Upper lobe of right lung (tissue), 1 donor: ENCODE measurements at regions not wholly inside any gene's neighbourhood (a gene's known extent, or its start where the extent isn't known, plus 50 kb on each side); places are given as distances from the start of the nearest gene placed in this dataset.
A peak's percentile ranks its signal among the peaks of the same experiment; 100 is the strongest.

Source experiments
- ATAC-seq: fragments of 200-7000 bp; cut with Tn5 transposase; one replicate; pipeline ENCODE4 v1.9.1; 2020; ENCODE audit warnings: mild to moderate bottlenecking, moderate library complexity
- DNase-seq: peaks from one replicate; pipeline ENCODE4 v3.0.0-alpha.2; 2020
- H3K27ac ChIP-seq: fragments of 200-600 bp; one replicate; pipeline ENCODE4 v1.8.0; 2022
- H3K27me3 ChIP-seq: fragments of 200-600 bp; one replicate; pipeline ENCODE4 v1.8.0; 2022; ENCODE audit warnings: mild to moderate bottlenecking
- H3K36me3 ChIP-seq: fragments of 200-600 bp; one replicate; pipeline ENCODE4 v1.8.0; 2022
- H3K4me1 ChIP-seq: fragments of 200-600 bp; one replicate; pipeline ENCODE4 v1.8.0; 2022
- H3K4me3 ChIP-seq: fragments of 200-600 bp; one replicate; pipeline ENCODE4 v1.8.0; 2022; ENCODE audit warnings: mild to moderate bottlenecking
- H3K9me3 ChIP-seq: fragments of 200-600 bp; one replicate; pipeline ENCODE4 v1.8.0; 2022
- intact Hi-C: fragments of 100-400 bp; cut with DNase I; formaldehyde crosslinking; loops from one replicate; pipeline ENCODE4 v1.11.0; 2022
- TF ChIP-seq, protein P1 (sequence below): fragments of 200-600 bp; IDR thresholded peaks from one replicate; pipeline ENCODE4 v1.8.0; 2022; ENCODE audit warnings: antibody characterized with exemption
- donor health status: DM: no; HTN: yes; CAD: no; lungs with severe emphysema.

GRCh38 chr20:24840121-24840713 lies 108.9 kb upstream of the CST7 start:
- TF ChIP-seq, protein P1, sequence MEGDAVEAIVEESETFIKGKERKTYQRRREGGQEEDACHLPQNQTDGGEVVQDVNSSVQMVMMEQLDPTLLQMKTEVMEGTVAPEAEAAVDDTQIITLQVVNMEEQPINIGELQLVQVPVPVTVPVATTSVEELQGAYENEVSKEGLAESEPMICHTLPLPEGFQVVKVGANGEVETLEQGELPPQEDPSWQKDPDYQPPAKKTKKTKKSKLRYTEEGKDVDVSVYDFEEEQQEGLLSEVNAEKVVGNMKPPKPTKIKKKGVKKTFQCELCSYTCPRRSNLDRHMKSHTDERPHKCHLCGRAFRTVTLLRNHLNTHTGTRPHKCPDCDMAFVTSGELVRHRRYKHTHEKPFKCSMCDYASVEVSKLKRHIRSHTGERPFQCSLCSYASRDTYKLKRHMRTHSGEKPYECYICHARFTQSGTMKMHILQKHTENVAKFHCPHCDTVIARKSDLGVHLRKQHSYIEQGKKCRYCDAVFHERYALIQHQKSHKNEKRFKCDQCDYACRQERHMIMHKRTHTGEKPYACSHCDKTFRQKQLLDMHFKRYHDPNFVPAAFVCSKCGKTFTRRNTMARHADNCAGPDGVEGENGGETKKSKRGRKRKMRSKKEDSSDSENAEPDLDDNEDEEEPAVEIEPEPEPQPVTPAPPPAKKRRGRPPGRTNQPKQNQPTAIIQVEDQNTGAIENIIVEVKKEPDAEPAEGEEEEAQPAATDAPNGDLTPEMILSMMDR = no peak
- H3K4me3 ChIP-seq = no peak overlapping the region
- no peaks in the 10 kb centered on the region for H3K36me3 ChIP-seq
- H3K9me3 ChIP-seq = no peaks in the 10 kb centered on the region
- H3K27me3 ChIP-seq = no peaks in the 10 kb centered on the region
- DNase-seq (no peak), ATAC-seq (no peak)
- intact Hi-C loops = no loop called here
- peaks cover 4% of the 10 kb centered on the region for H3K4me1 ChIP-seq
- H3K27ac ChIP-seq = no peak overlapping the region

DNA sequence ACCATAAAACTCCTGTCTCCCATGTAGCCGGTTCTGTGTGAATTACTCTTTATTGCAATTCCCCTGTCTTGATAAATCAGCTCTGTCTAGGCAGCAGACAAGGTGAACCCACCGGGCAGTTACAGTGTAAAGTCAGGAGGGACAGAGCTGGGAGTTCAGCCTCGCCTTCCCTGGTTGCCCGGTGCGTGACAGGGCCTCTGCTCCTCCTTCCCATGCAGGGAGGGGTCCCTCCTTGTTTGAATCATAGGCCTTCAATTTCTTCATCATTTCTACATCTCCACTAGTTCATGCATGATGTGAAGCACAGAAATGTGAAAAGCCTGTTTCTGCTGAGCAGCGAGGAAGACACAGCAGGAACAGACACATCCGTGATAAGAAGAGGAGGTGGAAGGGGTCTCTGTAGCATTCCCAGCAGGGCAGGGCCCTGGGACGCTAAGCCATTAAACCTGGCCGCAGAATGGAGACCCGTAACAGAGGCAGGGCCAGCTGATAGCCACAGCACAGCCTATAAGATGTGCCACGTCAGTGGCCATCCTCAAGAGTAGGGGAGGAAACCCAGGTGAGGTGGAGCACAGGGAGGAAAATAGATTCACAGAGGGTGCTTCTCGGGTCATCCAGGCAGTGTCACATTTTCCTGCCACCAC lies 106.7 kb upstream of the CST7 start:
- Histone ChIP-seq H3K27ac (no peak overlapping the region), H3K4me3 (no peak overlapping the region), H3K9me3 (no peaks in the 10 kb centered on the region), H3K4me1 (peaks cover 4% of the 10 kb centered on the region), H3K36me3 (no peaks in the 10 kb centered on the region), H3K27me3 (no peaks in the 10 kb centered on the region)
- TF ChIP-seq, protein P1 = no peak
- intact Hi-C loops = no loop called here
- no peak for DNase-seq
- ATAC-seq = no peak

DNA sequence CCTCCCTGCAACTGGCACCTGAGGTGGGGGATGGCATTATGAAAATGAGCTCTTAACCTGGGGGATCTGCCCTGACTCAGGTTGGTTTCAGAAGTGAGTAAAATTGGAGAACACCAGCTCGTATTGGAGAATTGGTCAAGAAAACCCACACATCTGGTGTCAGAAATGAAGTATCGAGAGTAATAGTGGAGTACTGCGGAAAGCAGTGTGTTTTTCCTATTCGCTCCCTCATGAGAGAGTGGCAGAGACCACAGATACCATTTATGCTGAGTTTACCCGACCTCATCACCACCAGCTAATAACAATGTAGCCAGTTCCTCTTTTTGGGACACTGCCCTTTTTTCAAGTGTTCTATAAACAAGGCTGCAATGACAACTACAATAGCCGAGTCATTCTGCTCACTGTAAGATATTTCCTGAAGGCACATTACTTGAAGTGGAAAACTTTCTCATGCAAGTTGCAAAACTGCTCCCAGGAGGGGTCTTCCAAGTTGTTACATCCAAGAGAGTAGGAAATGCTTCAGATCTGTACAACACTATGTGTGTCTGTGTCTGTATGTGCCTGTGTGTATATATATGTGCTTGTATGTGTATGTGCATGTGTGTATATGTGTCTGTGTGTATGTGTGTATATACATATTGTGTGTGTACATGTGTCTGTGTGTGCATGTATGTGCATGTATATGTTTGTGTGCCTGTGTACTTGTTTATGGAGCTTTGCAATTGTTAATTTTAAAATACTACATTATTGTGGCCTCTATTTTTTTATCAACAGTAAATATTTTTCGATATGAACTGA lies 106.0 kb upstream of the CST7 start:
- Histone ChIP-seq H3K27ac (no peak overlapping the region), H3K9me3 (no peaks in the 10 kb centered on the region), H3K27me3 (no peaks in the 10 kb centered on the region), H3K4me3 (no peak overlapping the region), H3K36me3 (no peaks in the 10 kb centered on the region), H3K4me1 (peaks cover 4% of the 10 kb centered on the region)
- intact Hi-C loops = no loop called here
- ATAC-seq (peak; percentile 55), DNase-seq (no peak)
- TF ChIP-seq, protein P1 = no peak

GRCh38 chr20:24850176-24850575 lies 98.9 kb upstream of the CST7 start:
- Histone ChIP-seq H3K27ac (no peak overlapping the region), H3K9me3 (no peaks in the 10 kb centered on the region), H3K36me3 (no peaks in the 10 kb centered on the region), H3K4me1 (no peaks in the 10 kb centered on the region), H3K4me3 (no peak overlapping the region), H3K27me3 (peaks cover 4% of the 10 kb centered on the region)
- DNase-seq (no peak), ATAC-seq (no peak)
- intact Hi-C loops = no loop called here
- TF ChIP-seq, protein P1 = no peak

DNA sequence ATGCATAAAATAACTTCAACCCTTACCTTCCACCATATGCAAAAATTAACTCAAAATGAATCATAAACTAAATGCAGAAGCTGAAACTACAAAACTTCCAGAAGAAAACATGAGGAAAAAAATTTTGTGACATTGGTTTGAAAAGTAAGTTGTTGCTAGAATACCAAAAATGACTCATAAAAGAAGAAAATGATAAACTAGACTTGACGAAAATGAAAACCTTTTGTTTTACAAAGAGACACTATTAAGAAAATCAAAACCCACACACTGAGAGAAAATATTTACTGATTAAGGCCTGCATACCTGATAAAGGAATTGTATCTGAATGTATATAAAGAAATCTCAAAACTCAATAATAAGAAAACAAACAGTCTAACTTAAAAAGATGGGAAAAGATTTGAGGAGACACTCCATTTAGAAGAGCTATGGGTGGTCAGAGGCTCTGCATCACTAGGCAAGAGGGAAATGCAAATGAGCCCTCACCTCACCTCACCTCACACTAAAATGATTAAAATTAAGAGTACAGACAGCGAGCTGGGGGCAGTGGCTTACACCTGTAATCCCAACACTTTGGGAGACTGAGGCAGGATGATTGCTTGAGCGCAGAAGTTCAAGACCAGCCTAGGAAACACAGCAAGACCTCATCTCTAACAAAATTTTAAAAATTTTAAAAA lies 97.6 kb upstream of the CST7 start:
- H3K27me3 ChIP-seq = peaks cover 4% of the 10 kb centered on the region
- H3K27ac ChIP-seq = no peak overlapping the region
- no peaks in the 10 kb centered on the region for H3K36me3 ChIP-seq
- intact Hi-C loops = no loop called here
- no peaks in the 10 kb centered on the region for H3K9me3 ChIP-seq
- ATAC-seq (no peak), DNase-seq (no peak)
- H3K4me3 ChIP-seq = no peak overlapping the region
- H3K4me1 ChIP-seq = no peaks in the 10 kb centered on the region
- TF ChIP-seq, protein P1 = no peak
